Parathyroid adenoma (tissue), 2 donors: ENCODE measurements at regions not wholly inside any gene's neighbourhood (a gene's known extent, or its start where the extent isn't known, plus 50 kb on each side); places are given as distances from the start of the nearest gene placed in this dataset.

Experiments used
- H2AFZ ChIP-seq: fragments of 300-600 bp; sonication (generic); one replicate; pipeline ENCODE4 v1.7.0; 2017; ENCODE audit warnings: antibody characterized with exemption, mild to moderate bottlenecking
- H3K27ac ChIP-seq: fragments of 300-600 bp; sonication (generic); one replicate; pipeline ENCODE4 v1.7.0; 2017
- H3K27me3 ChIP-seq: fragments of 300-600 bp; sonication (generic); one replicate; pipeline ENCODE4 v1.7.0; 2017; ENCODE audit warnings: low read length; ENCODE audit not compliant: control insufficient read depth, insufficient read depth
- H3K36me3 ChIP-seq: fragments of 300-600 bp; sonication (generic); one replicate; pipeline ENCODE4 v1.7.0; 2017; ENCODE audit warnings: low read length; ENCODE audit not compliant: control insufficient read depth, insufficient read depth
- H3K4me1 ChIP-seq: fragments of 300-600 bp; sonication (generic); one replicate; pipeline ENCODE4 v1.7.0; 2017; ENCODE audit warnings: control low read depth
- H3K4me2 ChIP-seq: fragments of 300-600 bp; sonication (generic); one replicate; pipeline ENCODE4 v1.7.0; 2017; ENCODE audit warnings: low read length
- H3K4me3 ChIP-seq: fragments of 300-600 bp; sonication (generic); one replicate; pipeline ENCODE4 v1.7.0; 2017; ENCODE audit warnings: low read depth, low read length
- H3K79me2 ChIP-seq: fragments of 300-600 bp; sonication (generic); one replicate; pipeline ENCODE4 v1.7.0; 2017; ENCODE audit warnings: control low read depth
- H3K9ac ChIP-seq: fragments of 300-600 bp; sonication (generic); one replicate; pipeline ENCODE4 v1.7.0; 2017; ENCODE audit warnings: mild to moderate bottlenecking
- H3K9me3 ChIP-seq: fragments of 300-600 bp; sonication (generic); one replicate; pipeline ENCODE4 v1.7.0; 2017; ENCODE audit warnings: low read length; ENCODE audit not compliant: control insufficient read depth
- TF ChIP-seq, protein P1 (sequence below): fragments of 300-600 bp; sonication (generic); IDR thresholded peaks from one replicate; pipeline ENCODE4 v1.7.0; 2017; ENCODE audit warnings: antibody characterized with exemption, mild to moderate bottlenecking
- donor health status: primary hyperparathyroidism.

DNA sequence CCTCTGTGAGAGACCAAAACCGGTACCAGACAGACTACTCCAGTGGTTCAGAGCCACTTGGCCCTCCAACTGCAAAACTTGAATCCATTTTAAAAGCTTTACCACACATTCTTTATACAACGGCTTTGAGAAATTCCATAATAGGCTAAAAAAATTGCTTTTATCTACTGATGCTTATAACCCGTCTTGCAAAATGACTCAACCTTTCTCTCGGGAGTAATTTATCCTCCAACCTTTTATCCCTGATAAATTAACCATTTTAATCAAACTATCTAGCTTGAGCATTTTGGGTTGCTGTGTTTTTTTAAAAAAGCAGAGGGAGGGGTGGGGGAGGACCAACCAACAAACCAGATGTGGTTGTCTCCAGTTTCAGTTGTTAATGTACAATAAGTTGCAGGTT is 275.7 kb upstream of the LRTM1 start:
- Histone ChIP-seq H2AFZ (no peak overlapping the region), H3K36me3 (no peaks in the 10 kb centered on the region), H3K4me3 (no peak overlapping the region), H3K4me1 (no peaks in the 10 kb centered on the region), H3K9me3 (no peaks in the 10 kb centered on the region), H3K4me2 (no peak overlapping the region), H3K9ac (no peak overlapping the region), H3K27ac (no peak overlapping the region), H3K79me2 (no peaks in the 10 kb centered on the region), H3K27me3 (no peaks in the 10 kb centered on the region)
- TF ChIP-seq, protein P1, sequence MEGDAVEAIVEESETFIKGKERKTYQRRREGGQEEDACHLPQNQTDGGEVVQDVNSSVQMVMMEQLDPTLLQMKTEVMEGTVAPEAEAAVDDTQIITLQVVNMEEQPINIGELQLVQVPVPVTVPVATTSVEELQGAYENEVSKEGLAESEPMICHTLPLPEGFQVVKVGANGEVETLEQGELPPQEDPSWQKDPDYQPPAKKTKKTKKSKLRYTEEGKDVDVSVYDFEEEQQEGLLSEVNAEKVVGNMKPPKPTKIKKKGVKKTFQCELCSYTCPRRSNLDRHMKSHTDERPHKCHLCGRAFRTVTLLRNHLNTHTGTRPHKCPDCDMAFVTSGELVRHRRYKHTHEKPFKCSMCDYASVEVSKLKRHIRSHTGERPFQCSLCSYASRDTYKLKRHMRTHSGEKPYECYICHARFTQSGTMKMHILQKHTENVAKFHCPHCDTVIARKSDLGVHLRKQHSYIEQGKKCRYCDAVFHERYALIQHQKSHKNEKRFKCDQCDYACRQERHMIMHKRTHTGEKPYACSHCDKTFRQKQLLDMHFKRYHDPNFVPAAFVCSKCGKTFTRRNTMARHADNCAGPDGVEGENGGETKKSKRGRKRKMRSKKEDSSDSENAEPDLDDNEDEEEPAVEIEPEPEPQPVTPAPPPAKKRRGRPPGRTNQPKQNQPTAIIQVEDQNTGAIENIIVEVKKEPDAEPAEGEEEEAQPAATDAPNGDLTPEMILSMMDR, result no peak

DNA sequence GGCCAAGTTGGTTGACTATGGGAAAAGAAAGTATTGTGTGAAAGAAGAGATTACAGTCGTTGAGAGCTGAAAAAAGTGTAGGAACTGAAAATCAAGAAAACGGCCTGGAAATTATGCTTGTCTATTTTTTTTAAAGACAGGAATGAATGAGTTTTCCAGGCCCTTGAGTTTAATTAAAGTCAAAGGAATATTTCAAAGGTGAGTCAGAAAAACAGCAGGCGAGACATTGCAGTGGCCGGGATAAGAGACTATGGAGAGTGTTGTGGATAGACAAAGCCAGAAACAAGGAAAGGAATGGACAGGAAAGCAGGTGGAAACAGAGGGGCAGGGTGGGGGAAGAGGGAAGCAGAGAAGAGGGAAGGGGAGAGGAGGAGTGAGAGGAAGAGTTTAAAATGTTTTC is 275.1 kb upstream of the LRTM1 start:
- Histone ChIP-seq H3K4me1 (no peaks in the 10 kb centered on the region), H3K9ac (no peak overlapping the region), H3K4me2 (no peak overlapping the region), H3K79me2 (no peaks in the 10 kb centered on the region), H3K27me3 (no peaks in the 10 kb centered on the region), H3K4me3 (no peak overlapping the region), H3K27ac (no peak overlapping the region), H3K36me3 (no peaks in the 10 kb centered on the region), H3K9me3 (no peaks in the 10 kb centered on the region), H2AFZ (no peak overlapping the region)
- TF ChIP-seq, protein P1, result no peak

DNA sequence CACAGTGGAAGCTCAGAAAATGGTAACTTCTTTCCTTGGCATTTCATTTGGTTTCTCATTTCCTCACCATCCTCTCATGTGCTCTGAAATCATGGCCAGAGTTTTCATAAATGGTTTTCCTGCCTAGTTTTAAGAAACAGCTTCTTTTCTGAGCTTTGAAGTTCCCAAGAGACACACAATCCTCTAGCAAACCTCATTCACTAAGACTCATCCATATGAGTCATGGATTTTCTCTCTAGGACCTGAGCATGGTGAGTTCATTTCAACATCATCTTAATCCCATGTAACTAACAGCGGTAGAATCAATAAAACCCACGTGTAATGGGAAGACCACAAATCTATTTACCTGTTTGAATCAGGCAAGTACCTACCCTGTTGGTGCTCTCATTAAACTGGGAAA is 274.5 kb upstream of the LRTM1 start:
- H3K9me3 ChIP-seq, result no peaks in the 10 kb centered on the region
- H3K36me3 ChIP-seq, result no peaks in the 10 kb centered on the region
- no peaks in the 10 kb centered on the region for H3K79me2 ChIP-seq
- H3K9ac ChIP-seq, result no peak overlapping the region
- TF ChIP-seq, protein P1, result no peak
- H3K27ac ChIP-seq, result no peak overlapping the region
- no peak overlapping the region for H3K4me3 ChIP-seq
- H3K4me2 ChIP-seq, result no peak overlapping the region
- H3K27me3 ChIP-seq, result no peaks in the 10 kb centered on the region
- no peaks in the 10 kb centered on the region for H3K4me1 ChIP-seq
- no peak overlapping the region for H2AFZ ChIP-seq

- Histone ChIP-seq H3K9ac (no peak overlapping the region), H3K79me2 (no peaks in the 10 kb centered on the region), H3K27ac (no peak overlapping the region), H3K4me3 (no peak overlapping the region), H2AFZ (no peak overlapping the region), H3K4me2 (no peak overlapping the region), H3K9me3 (no peaks in the 10 kb centered on the region), H3K4me1 (no peaks in the 10 kb centered on the region), H3K36me3 (no peaks in the 10 kb centered on the region), H3K27me3 (no peaks in the 10 kb centered on the region)
- TF ChIP-seq, protein P1, result no peak
These were observed 273.9 kb upstream of the LRTM1 start for GRCh38 chr3:55201779-55202178.

DNA sequence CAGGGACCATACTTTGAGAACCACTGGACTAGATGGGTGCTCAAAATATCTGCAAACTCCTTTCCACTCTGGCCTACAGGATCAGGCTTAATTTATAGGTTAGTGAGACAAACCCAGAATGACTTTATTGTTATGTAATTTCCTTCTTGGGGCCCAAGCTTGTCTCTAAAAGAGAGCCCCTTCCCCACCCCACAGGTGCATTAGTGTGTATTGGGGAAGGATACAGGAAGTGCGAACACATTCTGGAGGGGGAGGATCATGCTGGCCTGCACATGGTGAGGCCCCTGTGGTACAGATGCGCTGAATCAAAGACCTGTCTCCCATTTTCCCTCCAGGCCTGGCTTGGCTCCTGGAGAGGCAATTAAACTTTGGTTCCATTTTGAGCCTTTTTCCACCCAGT is 273.0 kb upstream of the LRTM1 start:
- Histone ChIP-seq H2AFZ (no peak overlapping the region), H3K79me2 (no peaks in the 10 kb centered on the region), H3K9me3 (no peaks in the 10 kb centered on the region), H3K9ac (no peak overlapping the region), H3K4me2 (no peak overlapping the region), H3K4me1 (no peaks in the 10 kb centered on the region), H3K27ac (no peak overlapping the region), H3K27me3 (no peaks in the 10 kb centered on the region), H3K4me3 (no peak overlapping the region), H3K36me3 (no peaks in the 10 kb centered on the region)
- TF ChIP-seq, protein P1, result no peak
